ENCODE measurements at regions not wholly inside any gene's neighbourhood (a gene's known extent, or its start where the extent isn't known, plus 50 kb on each side); places are given as distances from the start of the nearest gene placed in this dataset.
"Not testable (repeated sequence)": the region's sequence is repeated elsewhere in the genome, so short reads cannot be mapped to it uniquely, and the experiment has no call there.

- TF ChIP-seq ZFX (IDR thresholded peaks at IDR 0.05; ENCODE audit: borderline replicate concordance) (no peak), CTCF (IDR thresholded peaks at IDR 0.05) (no peak)
- no peak overlapping the region for H3K27ac ChIP-seq
These were observed 359.5 kb upstream of the FGF16 start for GRCh38 chrX:77087529-77088169.

- TF ChIP-seq CTCF (IDR thresholded peaks at IDR 0.05): no peak
- no peak for TF ChIP-seq ZFX (IDR thresholded peaks at IDR 0.05; ENCODE audit: borderline replicate concordance)
- H3K27ac ChIP-seq: no peak overlapping the region
These were observed 359.0 kb upstream of the FGF16 start for GRCh38 chrX:77088233-77088632.

- no peak overlapping the region for H3K27ac ChIP-seq
- TF ChIP-seq CTCF (IDR thresholded peaks at IDR 0.05) (no peak), ZFX (IDR thresholded peaks at IDR 0.05; ENCODE audit: borderline replicate concordance) (no peak)
These were observed 332.7 kb upstream of the FGF16 start for GRCh38 chrX:77114501-77114900.

GRCh38 chrX:77118686-77119085, 328.5 kb upstream of the FGF16 start:
- TF ChIP-seq CTCF (IDR thresholded peaks at IDR 0.05): no peak
- no peak for TF ChIP-seq ZFX (IDR thresholded peaks at IDR 0.05; ENCODE audit: borderline replicate concordance)
- no peak overlapping the region for H3K27ac ChIP-seq

- H3K27ac ChIP-seq: no peak overlapping the region
- TF ChIP-seq CTCF (IDR thresholded peaks at IDR 0.05) (no peak), ZFX (IDR thresholded peaks at IDR 0.05; ENCODE audit: borderline replicate concordance) (no peak)
These were observed 327.5 kb upstream of the FGF16 start for GRCh38 chrX:77119706-77120105.

- H3K27ac ChIP-seq: not testable (repeated sequence)
These were observed 323.3 kb upstream of the FGF16 start for GRCh38 chrX:77123917-77124316.

- H3K27ac ChIP-seq: not testable (repeated sequence)
These were observed 319.6 kb upstream of the FGF16 start for GRCh38 chrX:77127571-77127970.

GRCh38 chrX:77143907-77144306, 303.3 kb upstream of the FGF16 start:
- TF ChIP-seq CTCF (IDR thresholded peaks at IDR 0.05) (no peak), ZFX (IDR thresholded peaks at IDR 0.05; ENCODE audit: borderline replicate concordance) (no peak)
- H3K27ac ChIP-seq: no peak overlapping the region

All from 22Rv1 (cell line).